HG03159 (cell line): ENCODE measurements at regions not wholly inside any gene's neighbourhood (a gene's known extent, or its start where the extent isn't known, plus 50 kb on each side); places are given as distances from the start of the nearest gene placed in this dataset.
"Not testable (repeated sequence)": the region's sequence is repeated elsewhere in the genome, so short reads cannot be mapped to it uniquely, and the experiment has no call there.

Experiments
- ATAC-seq: cut with Tn5 transposase; IDR thresholded peaks from one replicate; pipeline ENCODE4 v1.9.1; 2021; ENCODE audit warnings: mild to moderate bottlenecking, moderate library complexity; ENCODE audit not compliant: unreplicated experiment

DNA sequence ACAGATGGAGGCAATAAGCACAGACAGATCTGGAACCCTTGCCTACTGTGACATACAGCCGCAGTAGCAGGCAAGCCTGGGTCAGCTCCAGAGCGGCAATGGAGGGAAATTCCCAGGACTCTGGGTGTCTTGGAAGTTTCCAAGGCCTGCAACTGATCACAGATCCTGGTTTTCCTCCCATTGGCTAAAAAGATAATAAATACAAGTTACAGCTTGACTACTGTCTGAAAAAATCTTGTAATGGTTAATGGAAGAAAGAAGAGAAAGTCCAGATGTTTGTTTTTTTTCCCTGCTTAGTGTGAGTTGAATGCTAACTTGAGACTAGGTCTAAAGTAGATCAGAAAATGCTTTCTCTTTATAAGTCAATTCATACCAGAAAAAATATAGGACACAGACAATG, 307.6 kb downstream of the ALDH8A1 start:
- no peak for ATAC-seq

DNA sequence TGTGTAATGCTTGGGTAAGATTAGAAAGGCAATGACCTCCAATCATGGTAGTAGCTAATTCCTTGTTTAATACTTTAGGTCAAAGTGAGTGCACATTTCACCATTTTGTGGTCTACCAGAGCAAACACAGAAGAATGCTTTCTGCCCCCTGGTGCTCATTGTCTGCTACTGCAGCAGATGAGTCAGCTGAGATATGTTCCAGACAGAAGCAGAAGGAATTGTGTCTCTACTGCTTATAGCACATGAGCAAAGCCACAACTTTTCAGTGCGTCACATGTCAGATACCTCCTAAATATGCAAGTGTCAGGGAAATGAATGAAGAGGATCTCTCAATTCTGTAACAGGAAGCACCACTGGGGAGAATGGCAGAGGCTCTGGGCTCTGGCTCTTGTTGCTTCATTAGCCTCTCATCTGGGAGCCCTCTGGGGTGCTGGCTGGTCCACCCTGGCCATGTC, 308.9 kb downstream of the ALDH8A1 start:
- peak; percentile 90 for ATAC-seq

DNA sequence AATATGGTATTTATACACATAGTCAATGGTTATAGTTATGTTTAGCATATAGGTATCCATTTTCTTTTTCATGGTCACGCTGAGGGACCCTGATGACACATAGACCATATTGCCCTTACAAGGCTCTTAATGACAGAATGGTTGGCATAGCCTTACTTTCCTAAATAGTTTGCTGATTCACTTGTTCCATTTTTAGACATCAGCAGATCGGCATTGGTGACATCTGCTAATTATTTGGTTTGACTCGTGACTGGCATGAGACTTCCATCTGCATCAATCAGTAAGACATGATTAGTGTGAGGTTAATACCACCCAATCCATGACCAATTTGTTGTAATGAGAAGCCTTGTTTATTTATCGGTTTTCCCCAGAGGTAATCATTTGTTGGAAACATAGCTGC, 309.7 kb downstream of the ALDH8A1 start:
- ATAC-seq = no peak

DNA sequence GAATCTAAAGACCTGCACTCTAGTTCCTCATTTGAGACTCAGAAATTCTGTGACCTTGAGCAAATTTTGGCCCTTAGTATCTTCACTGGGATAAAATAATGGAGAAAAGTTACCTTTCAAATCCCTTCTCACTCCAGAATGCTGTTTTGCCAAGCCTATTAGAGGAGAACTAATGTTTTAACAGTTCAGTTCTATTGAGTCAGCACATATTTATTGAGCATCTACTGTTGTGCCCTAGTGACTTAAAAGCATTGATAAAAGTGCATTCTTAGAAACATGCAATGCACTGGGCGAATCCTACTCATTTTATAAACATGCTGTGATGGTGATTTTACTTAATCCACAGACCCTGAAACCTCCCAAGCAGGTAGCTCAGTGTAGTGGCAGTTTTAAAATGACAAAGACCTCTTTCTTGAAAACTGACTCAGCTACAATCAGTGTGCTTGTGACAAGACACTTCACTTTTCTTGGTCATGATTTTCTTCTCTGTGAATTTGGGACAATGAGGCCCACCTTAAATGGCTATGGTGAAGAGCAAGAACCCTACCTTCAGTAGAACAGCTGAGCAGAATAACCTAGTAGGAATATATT, 312.0 kb downstream of the ALDH8A1 start:
- no peak for ATAC-seq

DNA sequence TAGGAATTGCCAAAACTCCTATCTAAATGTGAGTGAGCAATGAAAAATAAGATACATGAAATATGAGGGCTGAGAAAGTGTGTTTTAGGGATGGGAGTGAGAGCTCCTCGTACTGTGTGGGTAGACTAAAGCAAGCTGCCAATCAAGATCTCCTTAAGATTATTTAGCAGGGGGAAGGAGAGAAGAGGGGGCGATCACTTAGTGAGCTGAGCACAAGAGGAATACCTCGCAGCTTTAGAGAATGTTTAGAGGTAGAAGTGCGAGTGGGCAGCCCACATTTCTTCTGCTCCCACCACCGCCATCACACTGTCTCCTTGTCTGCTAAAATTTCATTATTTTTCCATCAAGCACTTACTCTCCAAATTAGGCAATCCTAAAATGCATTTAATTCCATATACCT, 312.6 kb downstream of the ALDH8A1 start:
- ATAC-seq = no peak

DNA sequence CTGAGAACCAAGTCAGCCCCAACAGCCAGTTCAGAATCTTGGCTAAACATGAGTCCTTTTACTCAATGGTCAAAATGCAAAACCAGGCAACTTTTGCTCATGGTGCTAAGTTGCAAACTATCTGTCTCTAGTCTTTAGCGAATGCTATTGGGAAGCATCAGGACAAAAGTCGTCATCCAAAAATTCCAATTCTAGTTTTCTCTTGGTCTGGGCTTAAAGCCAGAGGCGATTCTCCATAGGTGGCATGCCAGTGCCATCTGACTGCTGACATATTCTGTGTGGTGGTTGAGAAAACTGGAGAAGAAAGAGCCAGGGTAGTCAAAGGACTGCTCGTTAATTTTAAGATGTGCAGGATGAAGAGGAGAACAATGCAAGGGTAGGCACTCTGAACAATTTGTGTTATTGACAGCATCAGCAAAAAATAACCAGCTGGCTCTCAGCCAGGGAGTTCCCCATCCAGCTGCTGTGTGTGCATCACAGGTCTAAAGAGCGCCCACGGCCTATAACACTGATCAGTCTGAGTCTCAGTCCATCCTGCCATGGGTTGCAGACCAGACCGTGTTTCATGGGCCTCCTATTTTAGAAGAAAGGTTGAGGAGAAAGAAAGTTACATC, 313.6 kb downstream of the ALDH8A1 start:
- ATAC-seq = no peak

DNA sequence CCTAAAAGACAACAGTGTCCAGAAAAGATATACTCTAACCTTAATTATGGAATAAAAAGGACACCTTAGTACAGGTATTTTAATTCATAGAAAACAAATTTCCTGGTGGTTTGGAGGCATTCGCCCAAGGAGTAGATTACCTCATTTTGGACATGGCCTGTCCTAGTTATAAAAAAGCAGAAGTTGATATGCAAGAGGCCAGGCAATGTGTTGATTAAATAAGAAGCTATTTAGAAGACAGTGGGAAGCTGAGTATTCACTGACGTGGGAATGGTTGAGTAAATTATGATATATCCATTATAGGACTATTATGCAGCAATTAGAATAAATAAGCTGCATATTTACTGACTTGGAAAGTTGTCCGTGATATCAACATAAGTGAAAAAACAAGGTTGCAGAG, 314.9 kb downstream of the ALDH8A1 start:
- no peak for ATAC-seq

DNA sequence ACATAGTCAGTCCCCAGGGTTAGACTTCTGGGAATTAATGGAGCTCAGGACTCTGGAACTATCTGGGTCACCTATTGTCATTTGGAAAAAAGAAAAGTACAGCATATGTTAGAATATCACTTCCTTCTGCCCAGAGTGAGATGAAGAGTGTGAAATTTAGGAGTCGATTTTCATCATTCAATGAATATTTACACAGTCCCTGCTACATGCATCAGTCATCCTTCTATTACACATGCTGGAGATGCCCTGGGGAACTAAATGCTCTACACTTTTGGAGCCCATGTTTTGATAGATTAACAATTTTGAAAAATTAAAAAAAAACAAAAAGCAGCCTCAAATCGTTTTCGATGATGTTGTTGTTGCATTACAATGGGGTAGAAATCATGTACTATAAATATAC, 315.4 kb downstream of the ALDH8A1 start:
- no peak for ATAC-seq

DNA sequence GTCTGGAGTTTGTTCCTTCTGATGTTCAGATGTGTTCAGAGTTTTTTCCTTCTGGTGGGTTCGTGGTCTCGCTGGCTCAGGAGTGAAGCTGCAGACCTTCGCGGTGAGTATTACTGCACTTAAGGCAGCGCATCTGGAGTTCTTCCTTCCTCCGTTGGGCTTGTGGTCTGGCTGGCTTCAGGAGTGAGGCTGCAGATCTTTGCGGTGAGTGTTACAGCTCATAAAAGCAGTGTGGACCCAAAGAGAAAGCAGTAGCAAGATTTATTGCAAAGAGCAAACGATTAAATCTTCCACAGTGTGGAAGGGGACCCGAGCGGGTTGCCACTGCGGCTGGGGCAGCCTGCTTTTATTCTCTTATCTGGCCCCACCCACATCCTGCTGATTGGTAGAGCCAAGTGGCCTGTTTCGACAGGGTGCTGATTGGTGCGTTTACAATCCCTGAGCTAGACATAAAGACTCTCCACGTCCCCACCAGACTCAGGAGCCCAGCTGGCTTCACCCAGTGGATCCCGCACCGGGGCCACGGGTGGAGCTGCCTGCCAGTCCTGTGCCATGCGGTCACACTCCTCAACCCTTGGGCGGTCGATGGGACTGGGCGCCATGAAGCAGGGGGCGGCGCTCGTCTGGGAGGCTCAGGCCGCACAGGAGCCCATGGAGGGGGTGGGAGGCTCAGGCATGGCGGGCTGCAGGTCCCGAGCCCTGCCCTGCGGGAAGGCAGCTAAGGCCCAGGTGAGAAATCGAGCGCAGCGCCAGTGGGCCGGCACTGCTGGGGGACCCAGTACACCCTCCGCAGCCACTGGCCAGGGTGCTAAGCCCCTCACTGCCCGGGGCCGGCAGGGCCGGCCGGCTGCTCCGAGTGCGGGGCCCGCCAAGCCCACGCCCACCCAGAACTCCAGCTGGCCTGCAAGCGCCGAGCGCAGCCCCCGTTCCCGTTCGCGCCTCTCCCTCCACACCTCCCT, 315.3 kb upstream of the SGK1 start:
- ATAC-seq = not testable (repeated sequence)

DNA sequence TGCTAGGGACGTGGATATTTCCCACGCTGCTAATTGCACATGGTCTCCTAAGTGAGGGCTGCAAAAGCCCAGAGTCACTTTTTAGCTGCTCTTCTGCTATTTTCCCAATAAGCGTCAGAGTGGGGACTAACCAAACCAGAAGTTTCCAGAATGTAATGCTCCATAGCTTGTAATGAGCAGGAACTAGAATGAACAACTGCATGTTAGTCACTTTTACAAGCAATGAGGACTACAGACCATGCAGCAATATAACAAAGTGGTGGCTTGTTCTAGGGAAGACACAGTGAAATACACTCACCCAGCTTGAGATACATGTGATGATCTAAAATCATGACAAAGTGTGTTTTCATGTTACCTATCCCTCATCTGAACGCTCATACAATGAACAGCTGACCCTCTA, 314.1 kb upstream of the SGK1 start:
- ATAC-seq = no peak

DNA sequence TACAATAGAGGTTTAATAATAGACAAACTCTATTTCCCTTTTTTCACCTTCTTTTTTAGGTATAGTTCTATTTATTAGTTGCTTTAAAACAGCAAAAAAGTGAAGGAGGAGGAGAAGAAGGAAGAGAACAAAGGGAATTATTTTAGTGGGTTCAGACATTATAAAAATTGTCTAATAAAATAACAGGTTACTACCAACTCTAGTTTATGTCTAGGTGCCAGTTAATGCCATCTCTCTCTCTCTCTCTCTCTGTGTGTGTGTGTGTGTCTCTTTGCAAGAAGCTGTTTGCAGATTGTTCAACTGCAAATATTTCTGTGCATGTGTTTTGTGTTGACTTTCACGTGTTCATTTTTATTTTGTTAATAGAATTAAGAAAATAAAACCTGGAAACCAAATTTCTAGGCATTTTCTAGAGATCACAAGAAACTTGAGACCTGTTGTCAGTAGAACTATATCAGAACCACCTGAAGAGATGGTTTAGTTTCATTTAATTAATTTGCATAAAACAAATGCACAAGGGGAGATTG, 313.5 kb upstream of the SGK1 start:
- no peak for ATAC-seq

DNA sequence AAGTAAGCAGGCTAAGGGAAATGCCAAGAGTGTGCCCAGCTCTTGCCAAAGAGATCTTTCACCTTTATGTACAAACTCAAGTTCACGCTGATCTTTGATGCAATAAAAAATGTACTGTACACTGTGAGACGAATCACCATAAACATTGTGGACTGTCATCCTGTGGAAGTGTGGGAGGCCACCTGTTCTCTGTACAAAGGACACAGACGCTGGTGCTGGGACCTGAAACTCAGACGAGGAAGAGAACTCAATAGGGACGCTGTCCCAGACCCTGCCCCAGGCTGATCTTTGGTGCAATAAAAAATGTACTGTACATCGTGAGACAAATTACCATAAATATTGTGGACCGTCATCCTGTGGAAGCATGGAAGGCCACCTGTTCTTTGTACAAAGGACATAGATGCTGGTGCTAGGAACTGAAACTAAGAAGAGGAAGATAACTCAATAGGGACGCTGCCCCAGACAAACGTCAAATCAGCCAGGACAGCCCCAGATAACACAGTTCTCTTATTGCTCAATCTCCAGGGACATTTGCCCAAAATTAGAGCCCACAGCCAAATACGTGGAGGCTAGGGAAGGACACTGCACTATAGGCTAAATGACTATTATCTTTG, 312.7 kb upstream of the SGK1 start:
- peak; percentile 54 for ATAC-seq

DNA sequence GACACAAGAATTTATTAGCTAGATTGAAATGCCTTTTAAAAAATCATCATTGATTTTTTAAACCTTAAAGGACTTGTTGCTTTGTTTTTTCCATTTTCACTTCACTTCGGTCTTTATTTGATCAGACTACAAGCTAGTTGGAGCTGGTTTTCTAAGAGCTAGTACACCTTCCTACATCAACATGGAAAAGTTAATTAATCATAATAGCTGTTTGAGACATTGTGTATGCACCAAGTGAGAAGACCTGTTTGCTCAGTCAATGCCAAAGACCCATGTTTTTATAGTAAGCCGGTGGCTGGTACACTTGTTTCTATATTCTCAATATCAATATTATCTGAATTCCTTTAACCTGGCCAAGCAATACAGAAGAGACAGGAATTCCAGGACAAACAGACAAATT, 310.2 kb upstream of the SGK1 start:
- ATAC-seq = no peak

DNA sequence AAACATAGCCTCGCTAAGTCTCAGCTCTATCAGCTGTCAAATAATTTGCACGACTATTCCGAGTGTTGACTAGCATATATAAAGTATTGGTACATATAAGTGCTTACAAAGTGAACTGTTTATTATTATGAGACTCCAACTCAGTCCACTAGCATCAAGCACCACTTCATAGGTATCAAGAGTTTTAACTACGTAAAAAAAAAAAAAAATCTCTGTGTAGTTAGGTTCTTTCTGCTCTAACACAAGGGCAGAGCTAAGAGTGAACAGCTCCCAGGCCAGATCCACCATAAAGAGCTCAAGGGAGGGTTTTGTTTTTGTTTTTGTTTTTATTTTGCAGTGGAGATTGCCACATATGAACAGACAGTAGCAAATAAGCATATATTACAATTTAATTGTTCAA, 309.8 kb upstream of the SGK1 start:
- ATAC-seq = no peak

DNA sequence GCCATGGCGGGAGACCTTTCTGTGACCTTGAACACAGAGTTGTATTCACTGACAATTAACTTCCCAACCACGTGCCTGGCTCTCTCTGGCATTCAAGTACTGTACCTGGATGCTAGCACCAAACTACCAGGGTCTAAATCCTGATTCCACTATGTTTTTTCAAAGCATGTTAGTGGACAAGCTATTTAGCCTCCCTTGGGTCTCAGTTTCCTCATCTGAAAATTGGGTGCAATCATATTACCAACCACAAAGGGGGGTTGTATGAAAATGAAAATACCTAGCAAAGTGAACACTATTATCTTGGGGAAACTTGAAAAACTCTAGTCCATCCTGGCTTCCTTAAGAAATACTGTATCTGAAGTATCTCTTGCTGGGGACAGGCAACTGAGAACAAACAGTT, 308.7 kb upstream of the SGK1 start:
- ATAC-seq = no peak

DNA sequence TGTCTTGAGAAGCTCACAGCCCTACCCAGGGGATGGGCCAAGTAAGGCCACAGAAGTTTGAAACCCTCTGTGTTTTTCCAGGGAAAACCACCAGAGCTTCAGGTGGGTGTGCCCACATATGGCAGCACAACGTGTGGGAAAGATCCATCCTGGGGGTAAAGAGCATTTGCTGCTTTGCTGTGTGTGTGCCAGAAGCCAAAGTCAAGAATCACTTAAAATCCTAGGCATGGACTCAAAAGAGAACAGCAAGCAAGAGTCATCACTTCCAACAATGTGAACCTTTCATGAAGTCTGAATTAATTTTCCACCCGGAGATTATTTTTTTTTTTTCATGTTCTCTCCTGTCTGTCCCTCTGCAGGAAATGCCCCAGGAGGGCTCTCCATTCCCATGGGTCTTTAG, 308.2 kb upstream of the SGK1 start:
- no peak for ATAC-seq

DNA sequence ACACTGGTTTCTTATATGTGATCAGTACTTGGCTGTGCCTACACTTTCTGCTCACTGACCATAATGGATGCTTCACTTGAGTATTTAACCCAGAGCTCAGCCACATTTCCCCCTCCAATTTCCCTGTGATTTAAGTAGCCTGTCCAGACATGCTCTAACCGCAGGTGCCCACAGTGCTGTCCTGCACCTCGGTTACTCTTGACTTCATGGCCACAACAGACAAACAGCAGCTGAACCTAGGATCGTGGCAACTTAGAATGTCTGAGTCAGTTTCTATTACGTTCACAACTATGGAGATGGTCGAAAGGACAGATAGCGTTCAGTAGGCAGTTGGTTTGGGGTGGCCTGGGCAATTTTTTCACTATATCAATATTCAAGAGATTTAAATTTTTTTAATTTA, 306.9 kb upstream of the SGK1 start:
- no peak for ATAC-seq

DNA sequence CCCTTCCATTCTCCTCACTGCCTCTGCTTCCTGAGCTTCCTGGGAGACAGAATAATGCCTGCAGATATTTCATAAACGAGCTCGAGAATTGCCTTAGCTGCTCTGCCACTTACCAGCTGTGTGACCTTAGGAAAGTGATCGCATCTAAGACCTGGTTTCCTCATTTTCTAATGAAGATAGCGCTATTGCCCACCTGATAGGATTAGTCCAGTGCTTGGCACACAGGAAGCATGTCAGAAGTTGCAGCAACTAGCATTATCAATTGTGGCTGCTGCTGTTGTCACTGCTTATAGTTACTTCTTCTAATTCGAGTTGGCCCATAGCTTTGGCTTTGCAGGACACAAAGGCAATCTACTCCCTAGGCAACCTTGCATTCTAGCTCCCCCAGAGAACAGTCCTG, 305.5 kb upstream of the SGK1 start:
- no peak for ATAC-seq

DNA sequence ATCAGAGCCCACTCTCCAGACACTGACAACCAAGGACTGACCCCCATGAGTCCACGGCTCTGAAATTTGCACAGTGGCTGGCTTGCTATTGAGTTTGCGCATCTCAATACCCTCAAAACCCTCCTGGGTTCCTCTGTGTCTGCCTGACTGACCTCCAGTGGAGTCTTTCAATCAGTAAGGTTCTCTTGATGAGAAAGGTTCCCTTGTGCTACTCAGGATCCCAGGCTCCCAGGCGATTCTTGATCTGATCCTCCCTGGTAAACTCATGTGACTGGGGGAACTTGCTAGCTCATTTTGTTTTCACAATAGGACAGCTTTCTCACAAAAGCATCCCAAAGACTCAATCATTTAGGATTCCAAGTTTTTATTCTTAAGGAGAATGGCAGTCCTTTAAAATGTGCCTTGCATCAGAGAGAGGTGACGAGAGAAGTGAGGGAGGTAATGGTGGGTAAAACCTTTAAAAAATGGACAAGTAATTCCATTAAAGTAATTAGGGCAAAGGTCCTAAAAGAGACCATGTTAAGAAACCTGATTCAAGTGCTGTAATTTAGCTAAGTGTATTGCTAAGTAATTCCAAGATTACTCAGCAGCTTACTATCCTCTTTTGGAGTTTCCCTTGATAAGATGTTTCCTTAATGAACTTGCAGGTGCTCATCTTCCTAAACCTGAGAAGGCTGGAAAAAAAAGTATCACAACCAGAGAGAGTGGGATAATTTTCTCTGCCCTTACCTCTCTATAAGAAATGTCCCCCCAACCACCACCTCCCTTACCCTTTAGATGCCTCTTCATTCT, 304.7 kb upstream of the SGK1 start:
- ATAC-seq = no peak

DNA sequence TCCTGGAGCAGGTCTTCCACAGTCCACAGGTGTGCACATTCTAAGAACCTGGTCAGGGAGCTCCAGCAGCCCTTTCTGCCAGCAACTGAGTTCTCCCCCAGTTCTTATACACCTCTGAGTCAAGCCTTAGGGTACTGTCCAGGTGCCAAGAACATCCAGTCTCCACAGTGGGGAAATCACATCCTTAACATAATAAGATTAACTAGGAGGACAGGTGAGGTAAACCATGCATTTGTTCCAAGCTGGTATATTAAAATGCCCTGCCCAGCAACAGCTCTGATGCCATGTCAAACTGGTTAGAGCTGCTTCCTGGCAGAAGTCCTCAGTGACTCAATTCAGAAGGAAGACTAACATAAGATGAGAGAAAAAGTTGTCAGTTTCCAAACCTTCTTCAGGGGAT, 303.9 kb upstream of the SGK1 start:
- no peak for ATAC-seq

DNA sequence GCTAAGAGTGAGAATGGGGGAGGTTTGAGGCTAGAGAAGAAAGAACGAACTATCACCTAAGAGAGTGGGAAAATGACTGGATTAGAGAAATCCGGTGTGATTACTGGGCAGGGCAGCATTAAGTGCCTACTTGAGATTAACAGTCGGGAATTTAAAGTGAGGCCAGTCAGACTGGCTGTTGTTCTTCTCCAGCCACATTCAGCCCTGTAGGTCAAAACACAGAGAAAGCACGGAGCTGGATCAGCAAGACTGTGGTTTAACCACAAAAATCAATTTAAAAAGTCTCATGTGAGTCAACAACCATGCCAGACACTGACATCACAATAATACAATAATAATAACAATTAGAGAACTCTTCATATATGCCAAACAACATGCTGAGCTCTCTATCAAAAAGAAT, 301.9 kb upstream of the SGK1 start:
- no peak for ATAC-seq
